ENCODE measurements at regions not wholly inside any gene's neighbourhood (a gene's known extent, or its start where the extent isn't known, plus 50 kb on each side); places are given as distances from the start of the nearest gene placed in this dataset.

- TF ChIP-seq CEBPZ (IDR thresholded peaks at IDR 0.05; ENCODE audit: low read depth, low read length) (no peak), SREBF2 (IDR thresholded peaks at IDR 0.05; ENCODE audit: low read length) (no peak), RAD21 (IDR thresholded peaks at IDR 0.05; ENCODE audit: insufficient read depth, low read depth, low read length) (no peak), RELB (IDR thresholded peaks at IDR 0.05; ENCODE audit: low read depth) (no peak), ATF3 (IDR thresholded peaks at IDR 0.05; ENCODE audit: borderline replicate concordance, extremely low read depth, low read depth, low read length) (no peak), ZBTB33 (IDR thresholded peaks at IDR 0.05) (no peak)
Measured at GRCh38 chr6:20024978-20025377, 187.3 kb downstream of the MBOAT1 start (continued).

Data from GM12878 (cell line).